ENCODE measurements at regions not wholly inside any gene's neighbourhood (a gene's known extent, or its start where the extent isn't known, plus 50 kb on each side); places are given as distances from the start of the nearest gene placed in this dataset.

GRCh38 chr10:64261092-64261491 is 739.9 kb downstream of the REEP3 start:
- H3K9me3 Mint-ChIP-seq: peaks cover 0 to 11% of the 10 kb centered on the region in 2 donors
- H3K27ac Mint-ChIP-seq: no peak overlapping the region
- H3K36me3 Mint-ChIP-seq: no peaks in the 10 kb centered on the region
- ATAC-seq (no peak), DNase-seq (ENCODE audit: low spot score in 2 of 2) (no peak)

- ATAC-seq (no peak), DNase-seq (ENCODE audit: low spot score in 2 of 2) (no peak)
- Mint-ChIP-seq H3K27ac (no peak overlapping the region), H3K9me3 (peaks cover 0 to 11% of the 10 kb centered on the region in 2 donors), H3K36me3 (no peaks in the 10 kb centered on the region)
Measured at GRCh38 chr10:64261676-64262075, 740.5 kb downstream of the REEP3 start.

GRCh38 chr10:64265961-64266360 is 744.8 kb downstream of the REEP3 start:
- ATAC-seq (no peak), DNase-seq (ENCODE audit: low spot score in 2 of 2) (no peak)
- H3K27ac Mint-ChIP-seq: no peak overlapping the region
- H3K36me3 Mint-ChIP-seq: no peaks in the 10 kb centered on the region
- peaks cover 4 to 10% of the 10 kb centered on the region in 2 donors for H3K9me3 Mint-ChIP-seq

GRCh38 chr10:64271508-64271907 is 750.3 kb downstream of the REEP3 start:
- no peak for DNase-seq (ENCODE audit: low spot score in 2 of 2)
- ATAC-seq: no peak
- peaks cover 0 to 12% of the 10 kb centered on the region in 2 donors for H3K9me3 Mint-ChIP-seq
- no peak overlapping the region for H3K27ac Mint-ChIP-seq
- no peaks in the 10 kb centered on the region for H3K36me3 Mint-ChIP-seq

GRCh38 chr10:64271983-64272382 is 750.8 kb downstream of the REEP3 start:
- Mint-ChIP-seq H3K27ac (no peak overlapping the region), H3K36me3 (no peaks in the 10 kb centered on the region), H3K9me3 (peaks cover 0 to 12% of the 10 kb centered on the region in 2 donors)
- DNase-seq (ENCODE audit: low spot score in 2 of 2) (no peak), ATAC-seq (no peak)

- no peak overlapping the region for H3K27ac Mint-ChIP-seq
- DNase-seq (ENCODE audit: low spot score in 2 of 2) (no peak), ATAC-seq (no peak)
- no peaks in the 10 kb centered on the region for H3K36me3 Mint-ChIP-seq
- peaks cover 0 to 7% of the 10 kb centered on the region in 2 donors for H3K9me3 Mint-ChIP-seq
Measured at GRCh38 chr10:64275001-64275400, 753.8 kb downstream of the REEP3 start.

GRCh38 chr10:64275774-64276173 is 754.6 kb downstream of the REEP3 start:
- DNase-seq (ENCODE audit: low spot score in 2 of 2) (no peak), ATAC-seq (no peak)
- peaks cover 0 to 7% of the 10 kb centered on the region in 2 donors for H3K9me3 Mint-ChIP-seq
- H3K36me3 Mint-ChIP-seq: no peaks in the 10 kb centered on the region
- no peak overlapping the region for H3K27ac Mint-ChIP-seq

GRCh38 chr10:64277536-64277935 is 756.3 kb downstream of the REEP3 start:
- peaks cover 0 to 7% of the 10 kb centered on the region in 2 donors for H3K9me3 Mint-ChIP-seq
- no peak for ATAC-seq
- DNase-seq (ENCODE audit: low spot score in 2 of 2): no peak
- no peak overlapping the region for H3K27ac Mint-ChIP-seq
- no peaks in the 10 kb centered on the region for H3K36me3 Mint-ChIP-seq

GRCh38 chr10:64283621-64284020 is 762.4 kb downstream of the REEP3 start:
- ATAC-seq: no peak
- Mint-ChIP-seq H3K36me3 (no peaks in the 10 kb centered on the region), H3K9me3 (peaks cover 9 to 15% of the 10 kb centered on the region in 2 donors), H3K27ac (no peak overlapping the region)
- DNase-seq (ENCODE audit: low spot score in 2 of 2): no peak

- ATAC-seq (no peak), DNase-seq (ENCODE audit: low spot score in 2 of 2) (no peak)
- no peak overlapping the region for H3K27ac Mint-ChIP-seq
- H3K9me3 Mint-ChIP-seq: peaks cover 9 to 15% of the 10 kb centered on the region in 2 donors
- H3K36me3 Mint-ChIP-seq: no peaks in the 10 kb centered on the region
Measured at GRCh38 chr10:64286533-64286932, 765.3 kb downstream of the REEP3 start.

- H3K9me3 Mint-ChIP-seq: peaks cover 9 to 15% of the 10 kb centered on the region in 2 donors
- ATAC-seq (no peak), DNase-seq (ENCODE audit: low spot score in 2 of 2) (no peak)
- no peak overlapping the region for H3K27ac Mint-ChIP-seq
- no peaks in the 10 kb centered on the region for H3K36me3 Mint-ChIP-seq
Measured at GRCh38 chr10:64288404-64288803, 767.2 kb downstream of the REEP3 start.

- peaks cover 0 to 4% of the 10 kb centered on the region in 2 donors for H3K9me3 Mint-ChIP-seq
- no peaks in the 10 kb centered on the region for H3K36me3 Mint-ChIP-seq
- DNase-seq (ENCODE audit: low spot score in 2 of 2): no peak
- H3K27ac Mint-ChIP-seq: no peak overlapping the region
- no peak for ATAC-seq
Measured at GRCh38 chr10:64303566-64303965, 782.4 kb downstream of the REEP3 start.

GRCh38 chr10:64306729-64307327 is 785.6 kb downstream of the REEP3 start:
- H3K9me3 Mint-ChIP-seq: peaks cover 0 to 8% of the 10 kb centered on the region in 2 donors
- no peak overlapping the region for H3K27ac Mint-ChIP-seq
- DNase-seq (ENCODE audit: low spot score in 2 of 2) (no peak), ATAC-seq (no peak)
- no peaks in the 10 kb centered on the region for H3K36me3 Mint-ChIP-seq

- H3K36me3 Mint-ChIP-seq: no peaks in the 10 kb centered on the region
Measured at GRCh38 chr10:64312876-64313275, 791.7 kb downstream of the REEP3 start.

GRCh38 chr10:64313967-64314366 is 792.8 kb downstream of the REEP3 start:
- Mint-ChIP-seq H3K9me3 (peaks cover 0 to 4% of the 10 kb centered on the region in 2 donors), H3K27ac (no peak overlapping the region), H3K36me3 (no peaks in the 10 kb centered on the region)
- ATAC-seq (no peak), DNase-seq (ENCODE audit: low spot score in 2 of 2) (no peak)

More at GRCh38 chr10:64312876-64313275, 791.7 kb downstream of the REEP3 start:
- Mint-ChIP-seq H3K9me3 (peaks cover 0 to 4% of the 10 kb centered on the region in 2 donors), H3K27ac (no peak overlapping the region)
- no peak for ATAC-seq
- no peak for DNase-seq (ENCODE audit: low spot score in 2 of 2)

- DNase-seq (ENCODE audit: low spot score in 2 of 2) (no peak), ATAC-seq (no peak)
- Mint-ChIP-seq H3K9me3 (no peaks in the 10 kb centered on the region), H3K36me3 (no peaks in the 10 kb centered on the region), H3K27ac (no peak overlapping the region)
Measured at GRCh38 chr10:64316416-64316815, 795.2 kb downstream of the REEP3 start.

GRCh38 chr10:64316833-64317232 is 795.6 kb downstream of the REEP3 start:
- no peak for ATAC-seq
- H3K9me3 Mint-ChIP-seq: no peaks in the 10 kb centered on the region
- H3K36me3 Mint-ChIP-seq: no peaks in the 10 kb centered on the region
- DNase-seq (ENCODE audit: low spot score in 2 of 2): no peak
- H3K27ac Mint-ChIP-seq: no peak overlapping the region

GRCh38 chr10:64320448-64320847 is 799.2 kb downstream of the REEP3 start:
- H3K27ac Mint-ChIP-seq: no peak overlapping the region
- H3K9me3 Mint-ChIP-seq: peaks cover 0 to 6% of the 10 kb centered on the region in 2 donors
- DNase-seq (ENCODE audit: low spot score in 2 of 2) (no peak), ATAC-seq (no peak)
- no peaks in the 10 kb centered on the region for H3K36me3 Mint-ChIP-seq
